ENCODE measurements at regions not wholly inside any gene's neighbourhood (a gene's known extent, or its start where the extent isn't known, plus 50 kb on each side); places are given as distances from the start of the nearest gene placed in this dataset.
"Not testable (repeated sequence)": the region's sequence is repeated elsewhere in the genome, so short reads cannot be mapped to it uniquely, and the experiment has no call there.

DNA sequence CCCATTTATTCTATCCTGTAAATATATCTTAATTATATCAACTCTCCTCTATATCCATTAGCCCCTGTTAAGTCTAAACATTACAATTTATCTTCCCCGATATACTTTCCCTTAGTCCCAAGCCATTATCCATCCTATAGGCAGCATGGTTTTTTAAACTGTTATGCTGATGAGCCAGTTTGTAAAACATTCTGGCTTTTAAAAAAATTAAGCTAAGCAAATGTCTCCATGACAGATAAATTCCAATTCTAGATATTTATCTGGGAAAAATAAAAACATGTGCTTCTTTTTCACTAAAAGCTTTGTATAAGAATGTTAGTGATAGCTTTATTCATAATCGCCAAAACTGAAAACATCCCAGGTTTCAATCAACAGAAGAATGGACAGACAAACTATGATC lies 183.2 kb upstream of the GNAI1 start:
- no peak for DNase-seq

DNA sequence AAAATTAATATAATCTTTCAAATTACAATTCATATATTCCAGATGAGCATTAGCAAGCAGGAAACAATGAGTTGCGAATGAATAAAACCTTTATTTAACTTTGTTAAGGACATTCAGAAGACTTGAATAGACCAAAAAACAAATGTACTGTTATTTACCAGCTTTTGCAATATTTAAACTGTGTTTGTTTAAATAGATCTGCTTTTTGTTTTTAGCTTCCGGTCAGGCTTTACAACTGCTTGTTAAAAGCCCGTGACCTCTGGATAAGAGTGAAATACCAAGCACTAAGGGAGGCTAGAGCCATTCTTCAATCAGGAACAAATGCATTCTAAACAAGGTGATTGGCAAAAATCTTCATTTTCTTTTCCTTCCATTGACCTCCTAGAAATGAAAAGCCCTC lies 184.9 kb upstream of the GNAI1 start:
- no peak for DNase-seq

DNA sequence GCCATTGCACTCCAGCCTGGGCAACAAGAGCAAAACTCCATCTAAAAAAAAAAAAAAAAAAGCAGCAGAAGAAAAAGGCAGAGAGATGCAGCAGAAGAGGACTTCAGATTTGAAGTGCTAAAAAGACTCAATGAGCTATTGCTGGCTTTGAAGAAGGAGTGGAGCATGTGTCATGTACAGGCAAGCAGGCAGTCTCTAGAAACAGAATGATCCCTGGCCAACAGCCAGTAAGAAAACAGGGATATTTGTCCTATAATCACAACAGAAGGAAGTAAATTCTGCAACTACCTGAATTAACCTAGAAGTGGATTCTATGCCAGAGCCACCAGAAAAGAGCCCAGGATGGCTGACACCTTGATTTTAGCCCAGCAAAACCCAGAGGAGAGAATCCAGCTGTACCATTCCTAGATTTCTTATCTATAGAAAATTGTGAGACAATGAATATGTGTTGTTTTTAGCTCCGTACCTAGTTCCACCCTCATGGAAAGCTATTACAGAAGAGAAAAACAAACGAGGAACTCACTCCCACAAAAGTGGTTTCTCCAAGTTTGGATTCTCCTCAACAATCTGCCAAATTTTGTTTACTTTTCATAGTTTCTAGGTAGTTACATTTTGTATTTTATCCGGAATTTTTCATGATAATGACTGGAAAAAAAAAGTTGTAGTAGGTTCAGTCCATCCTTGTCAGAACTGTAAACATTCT lies 198.2 kb upstream of the GNAI1 start:
- no peak for DNase-seq

DNA sequence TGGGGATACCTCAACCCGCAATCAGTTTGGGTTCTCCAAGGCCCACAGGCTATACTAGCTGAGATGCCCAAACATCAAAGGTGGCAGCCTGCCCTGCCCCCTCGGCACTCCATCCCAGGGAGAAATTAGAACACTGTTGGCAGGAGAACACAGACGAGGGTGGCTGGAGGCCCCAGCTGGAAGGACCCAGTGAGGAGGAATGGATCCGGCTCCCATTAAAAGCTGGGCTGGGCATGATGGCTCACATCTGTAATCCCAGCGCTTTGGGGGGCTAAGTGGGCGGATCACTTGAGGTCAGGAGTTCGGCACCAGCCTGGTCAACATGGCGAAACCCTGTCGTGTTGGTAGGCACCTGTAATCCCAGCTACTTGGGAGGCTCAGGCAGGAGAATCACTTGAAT lies 199.9 kb upstream of the GNAI1 start:
- DNase-seq: no peak

DNA sequence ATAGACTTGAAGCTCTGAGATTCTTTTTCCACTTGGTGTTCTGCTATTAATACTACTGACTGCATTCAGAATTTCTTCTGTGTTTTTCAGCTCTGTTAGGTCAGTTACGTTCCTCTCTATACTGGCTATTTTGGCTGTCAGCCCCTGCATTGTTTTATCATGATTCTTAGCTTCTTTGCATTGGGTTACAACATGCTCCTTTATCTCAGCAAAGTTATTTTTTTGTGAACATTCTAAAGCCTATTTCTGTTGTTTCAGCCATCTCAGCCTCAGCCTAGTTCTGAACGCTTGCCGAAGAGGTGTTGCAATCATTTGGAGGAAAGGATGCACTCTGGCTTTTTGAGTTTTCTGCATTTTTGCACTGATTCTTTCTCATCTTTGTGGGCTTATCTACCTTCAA lies 201.5 kb upstream of the GNAI1 start:
- no peak for DNase-seq

DNA sequence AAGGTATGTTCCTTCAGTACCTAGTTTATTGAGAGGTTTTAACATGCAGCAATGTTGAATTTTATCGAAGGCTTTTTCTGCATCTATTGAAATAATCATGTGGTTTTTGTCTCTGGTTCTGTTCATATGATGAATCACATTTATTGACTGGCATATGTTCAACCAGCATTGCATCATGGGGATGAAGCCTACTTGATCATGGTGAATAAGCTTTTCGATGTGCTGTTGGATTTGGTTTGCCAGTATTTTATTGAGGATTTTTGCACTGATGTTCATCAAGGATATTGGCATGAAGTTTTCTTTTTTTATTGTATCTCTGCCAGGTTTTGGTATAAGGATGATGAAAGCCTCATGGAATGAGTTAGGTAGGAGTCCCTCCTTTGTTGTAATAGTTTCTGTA lies 204.0 kb upstream of the GNAI1 start:
- no peak for DNase-seq

DNA sequence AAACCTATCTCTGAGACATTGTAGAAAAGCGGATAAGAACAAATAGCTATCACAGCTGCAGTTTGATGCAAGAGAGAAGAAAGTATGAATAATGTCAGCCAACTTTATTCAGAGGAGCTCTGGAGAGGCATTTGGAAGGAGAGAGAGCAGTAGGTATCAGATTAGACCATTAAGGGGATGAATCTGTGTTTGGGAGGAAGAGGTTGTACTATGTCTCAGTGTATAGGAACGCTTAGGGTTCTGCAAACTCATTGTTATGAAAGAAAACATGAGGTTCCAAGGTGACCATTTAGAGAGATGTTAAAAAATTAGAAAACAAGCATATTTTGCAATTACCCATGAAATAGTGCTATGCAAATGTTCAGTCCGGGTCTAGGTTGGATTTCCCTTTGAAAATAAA lies 207.5 kb upstream of the GNAI1 start:
- no peak for DNase-seq

DNA sequence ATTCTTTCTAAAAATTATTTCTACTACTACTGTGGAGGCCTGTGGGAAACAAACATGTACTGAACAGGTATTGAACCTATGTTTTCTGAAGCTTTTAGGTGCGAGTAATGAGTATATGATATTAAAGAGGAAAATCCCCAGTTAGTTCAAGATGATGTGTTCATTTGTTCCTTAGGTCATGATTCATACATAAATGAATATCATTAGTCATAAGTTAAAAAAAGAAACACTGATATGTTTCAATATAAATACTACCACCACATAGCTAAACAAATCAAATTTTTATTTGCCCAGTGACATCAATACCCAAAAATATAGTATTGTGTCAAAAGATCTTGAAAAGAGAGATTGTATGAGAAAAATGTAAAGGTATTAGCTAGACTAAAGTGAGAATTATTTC lies 210.7 kb upstream of the GNAI1 start:
- DNase-seq: no peak

DNA sequence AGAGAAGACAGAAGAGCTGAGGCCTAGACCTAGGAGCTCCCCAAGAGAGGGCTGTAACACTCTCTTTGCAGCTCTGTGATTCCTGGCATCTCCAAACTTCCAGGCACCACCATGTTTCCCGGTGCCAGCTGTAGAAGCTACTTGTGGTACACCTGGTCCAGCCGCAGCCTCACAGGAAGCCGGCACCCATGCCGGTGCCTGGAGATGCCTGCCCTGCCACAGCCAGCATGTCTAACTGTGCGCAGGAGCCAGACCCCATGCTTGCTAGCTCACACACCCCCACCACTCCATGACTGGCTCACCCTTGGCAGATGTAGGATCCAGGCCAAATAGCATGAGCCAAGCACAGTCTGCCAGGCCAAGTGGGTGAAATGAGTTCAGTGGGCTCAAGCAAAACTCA lies 211.7 kb upstream of the GNAI1 start:
- no peak for DNase-seq

DNA sequence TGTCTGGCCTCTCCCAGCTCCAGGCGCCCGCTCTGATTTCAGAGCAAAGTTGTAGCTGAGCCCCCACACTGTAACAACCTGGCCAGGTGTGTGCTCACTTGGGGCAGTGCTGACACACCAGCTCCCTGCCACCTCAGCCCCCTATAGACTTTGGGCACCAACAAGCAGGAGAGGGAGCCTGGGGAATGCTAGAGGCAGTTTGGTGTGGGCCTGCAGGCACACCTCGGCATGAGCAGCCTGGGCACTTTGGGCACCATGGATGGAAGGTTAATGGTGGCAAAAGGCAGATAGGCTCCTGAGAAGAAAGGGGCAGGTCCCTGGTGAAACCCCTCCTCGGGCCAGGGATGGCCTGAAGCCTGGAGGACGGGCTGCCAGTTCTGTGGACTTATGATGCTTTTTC lies 212.7 kb upstream of the GNAI1 start:
- no peak for DNase-seq

DNA sequence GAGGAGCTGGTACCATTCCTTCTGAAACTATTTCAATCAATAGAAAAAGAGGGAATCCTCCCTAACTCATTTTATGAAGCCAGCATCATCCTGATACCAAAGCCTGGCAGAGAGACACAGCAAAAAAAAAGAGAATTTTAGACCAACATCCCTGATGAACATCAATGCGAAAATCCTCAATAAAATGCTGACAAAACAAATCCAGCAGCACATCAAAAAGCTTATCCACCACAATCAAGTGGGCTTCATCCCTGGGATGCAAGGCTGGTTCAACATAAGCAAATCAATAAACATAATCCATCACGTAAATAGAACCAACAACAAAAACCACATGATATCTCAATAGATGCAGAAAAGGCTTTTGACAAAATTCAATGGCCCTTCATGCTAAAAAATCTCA lies 216.0 kb upstream of the GNAI1 start:
- not testable (repeated sequence) for DNase-seq

DNA sequence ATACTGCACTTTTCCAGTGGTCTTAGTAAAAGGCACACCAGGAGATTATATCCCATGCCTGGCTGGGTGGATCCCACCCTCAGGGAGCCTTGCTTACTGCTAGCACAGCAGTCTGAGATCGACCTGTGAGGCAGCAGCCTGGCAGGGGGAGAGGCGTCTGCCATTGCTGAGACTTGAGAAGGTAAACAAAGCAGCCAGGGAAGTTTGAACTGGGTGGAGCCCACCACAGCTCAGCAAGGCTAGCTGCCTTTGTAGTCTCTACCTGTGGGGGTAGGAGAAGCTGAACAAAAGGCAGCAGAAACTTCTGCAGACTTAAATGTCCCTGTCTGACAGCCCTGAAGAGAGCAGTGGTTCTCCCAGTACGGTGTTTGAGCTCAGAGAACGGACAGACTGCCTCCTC lies 219.3 kb upstream of the GNAI1 start:
- DNase-seq: not testable (repeated sequence)

DNA sequence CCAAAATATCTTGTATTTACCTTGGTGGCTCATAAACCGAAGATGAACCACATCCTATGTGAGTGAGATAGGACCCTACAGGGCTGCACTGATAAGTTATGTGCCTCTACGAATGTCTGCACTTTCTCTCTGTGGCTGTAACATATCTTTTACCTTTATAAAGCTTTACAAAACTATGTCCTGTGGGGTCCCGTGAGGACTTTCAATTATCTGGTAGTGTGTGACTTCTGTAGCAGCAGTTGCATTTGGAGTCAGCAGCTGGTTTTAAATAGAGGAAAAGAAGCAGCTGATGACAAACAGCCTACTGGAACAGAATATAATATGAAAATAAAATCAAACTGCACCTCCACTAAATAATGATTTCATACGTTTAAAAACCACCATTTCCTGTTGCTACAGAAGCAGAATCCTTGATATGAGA lies 222.4 kb upstream of the GNAI1 start:
- no peak for DNase-seq

DNA sequence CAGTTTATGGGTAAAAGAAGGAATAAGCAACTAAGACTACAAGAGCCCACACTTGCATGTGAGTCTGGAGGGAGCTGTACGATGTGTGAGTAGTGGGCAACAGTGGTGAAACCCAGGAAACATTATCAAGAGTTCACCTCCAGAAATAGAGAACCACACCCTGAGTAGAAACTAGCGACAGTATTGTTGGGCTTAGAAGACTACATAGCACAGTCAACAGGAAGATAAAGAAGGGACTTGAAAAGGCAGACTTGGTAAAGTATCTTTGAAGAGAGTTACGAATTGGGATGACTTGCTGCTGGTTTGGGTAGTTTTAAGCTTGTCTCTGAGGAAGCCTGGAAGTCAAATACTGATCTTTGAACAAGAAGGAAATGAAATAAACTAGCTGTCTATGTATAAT lies 223.2 kb upstream of the GNAI1 start:
- DNase-seq: no peak

DNA sequence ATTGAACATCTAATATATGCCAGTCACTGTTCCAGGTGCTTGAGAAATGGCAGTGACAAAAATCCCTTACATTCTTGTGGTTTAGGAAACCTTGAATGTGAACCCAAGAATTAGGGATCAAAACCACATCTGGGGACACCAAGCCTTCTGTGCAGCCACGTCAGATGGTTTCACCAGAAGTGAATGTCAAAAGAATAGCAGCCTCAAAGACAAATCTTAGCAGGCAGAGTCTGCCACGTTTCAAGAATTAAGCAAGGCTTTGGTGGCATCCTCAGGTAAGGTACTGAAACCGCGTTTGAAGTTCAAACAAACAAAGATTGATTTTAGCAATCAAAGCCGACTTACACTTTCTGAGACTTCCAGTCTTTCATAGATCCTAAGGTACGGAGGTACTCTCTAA lies 225.5 kb upstream of the GNAI1 start:
- DNase-seq: no peak

DNA sequence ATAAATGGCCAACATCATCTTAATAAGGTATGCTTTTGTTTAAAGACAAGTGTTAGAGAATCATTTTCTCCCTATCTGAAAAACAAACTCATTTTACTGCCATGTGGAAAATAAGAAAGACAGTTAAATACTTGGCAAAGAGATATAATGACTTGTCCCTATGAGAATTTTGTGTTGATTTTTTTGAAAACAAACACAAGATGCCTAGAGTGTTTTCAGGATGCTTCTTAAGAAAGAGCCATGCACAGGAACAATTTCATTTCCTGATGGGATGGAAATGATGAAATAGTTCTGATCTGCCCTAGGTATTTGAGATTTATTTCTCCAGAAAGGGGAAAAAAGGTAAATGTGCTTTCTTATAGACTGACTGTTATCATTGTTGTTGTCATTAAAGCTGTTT lies 237.5 kb upstream of the GNAI1 start:
- no peak for DNase-seq

DNA sequence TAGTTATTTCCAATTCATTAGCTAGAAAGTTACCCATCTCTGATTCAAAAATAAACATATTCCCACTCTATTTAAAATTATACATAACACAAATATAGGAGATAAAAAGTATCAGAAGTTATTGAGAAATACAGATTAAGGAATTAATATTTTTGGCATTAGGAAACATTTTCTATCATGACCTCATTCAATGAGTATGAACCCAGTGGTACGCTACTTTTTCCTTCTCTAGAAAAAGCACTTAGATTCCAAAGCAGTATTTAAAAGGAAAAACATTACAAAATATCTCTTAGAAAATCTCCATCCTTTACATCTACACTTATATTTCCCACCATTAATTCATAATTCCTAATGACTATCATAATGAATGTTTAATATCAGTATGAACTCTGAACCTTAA lies 240.6 kb upstream of the GNAI1 start:
- DNase-seq: no peak

DNA sequence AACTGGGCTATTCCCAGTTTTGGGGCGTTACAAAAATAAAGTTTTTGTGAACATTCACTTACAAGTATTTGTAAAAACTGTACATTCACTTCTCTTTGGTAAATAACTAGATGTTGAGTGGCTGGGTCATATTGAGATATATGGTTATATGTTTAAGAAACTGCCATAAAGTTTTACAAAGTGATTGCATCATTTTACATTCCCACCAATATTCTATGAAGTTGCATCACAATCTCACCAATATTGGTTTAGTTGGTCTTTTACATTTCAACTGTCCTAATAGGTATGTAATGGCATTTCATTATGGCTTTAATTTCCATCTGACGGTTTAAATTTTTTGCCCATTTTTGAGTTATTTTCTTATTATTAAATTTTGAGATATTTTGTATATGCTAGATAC lies 251.7 kb upstream of the GNAI1 start:
- no peak for DNase-seq

DNA sequence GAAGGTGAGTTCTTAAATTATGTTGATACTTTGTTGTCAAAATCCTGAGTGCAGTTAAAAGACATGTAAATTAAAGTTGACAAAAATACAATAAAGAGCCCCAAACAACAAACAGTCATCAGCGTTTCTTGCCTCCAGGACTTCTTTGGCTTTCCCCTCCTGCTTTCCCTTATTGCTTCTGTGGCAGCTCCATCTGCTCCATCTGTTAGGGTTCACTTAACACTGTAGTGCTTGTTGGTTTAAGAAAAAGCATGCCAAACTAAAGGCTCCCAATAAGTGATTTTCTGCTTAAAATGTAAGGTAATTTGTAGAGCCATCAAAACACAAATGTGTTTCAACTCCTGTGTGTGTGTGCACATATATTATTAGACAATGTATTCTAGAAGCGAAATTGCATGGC lies 254.3 kb upstream of the GNAI1 start:
- DNase-seq: no peak

DNA sequence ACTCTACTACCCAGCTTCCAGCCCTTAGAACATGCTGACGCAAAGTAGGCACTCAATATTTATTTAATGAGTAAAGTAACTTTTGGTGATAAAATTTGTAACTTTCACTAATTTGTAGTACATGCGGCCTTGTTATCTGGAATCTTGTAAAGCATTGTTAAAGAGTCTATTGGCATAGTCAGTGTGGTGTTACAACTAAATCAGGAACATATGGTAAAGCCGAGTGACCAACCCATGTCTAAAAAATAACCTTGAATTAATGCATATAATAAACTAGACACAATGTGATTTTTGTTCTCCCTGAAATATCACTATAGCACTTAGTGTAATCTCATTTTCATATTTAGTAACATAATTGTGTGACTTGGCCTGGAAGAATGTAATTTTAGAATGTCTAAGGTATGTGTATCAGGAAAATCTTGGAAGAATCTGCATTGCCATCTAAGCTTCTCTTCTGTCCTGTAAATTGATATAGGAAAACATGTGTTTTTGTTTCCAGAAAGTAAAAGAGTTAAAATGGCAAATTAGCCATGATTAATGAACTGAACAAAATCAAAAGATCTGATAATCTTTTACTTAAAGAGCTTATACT lies 256.7 kb upstream of the GNAI1 start:
- no peak for DNase-seq

DNA sequence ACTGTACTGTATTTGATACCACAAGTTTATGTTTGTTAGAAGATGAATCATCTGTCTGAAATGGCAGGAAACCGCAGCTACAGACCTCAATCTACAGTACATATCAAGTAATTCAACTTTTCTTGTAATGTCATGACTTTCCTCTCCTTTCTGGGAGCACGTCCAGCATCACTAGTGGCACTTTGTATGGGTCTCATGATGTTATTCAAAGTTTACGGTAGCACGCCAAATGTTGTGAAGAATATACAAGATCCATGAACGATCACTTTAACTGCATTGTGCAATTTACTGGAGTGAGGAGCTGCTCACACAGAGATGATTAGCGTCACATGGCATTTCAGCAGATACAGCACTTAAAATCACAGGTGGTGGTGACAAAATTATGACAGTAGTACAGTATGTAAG lies 257.8 kb upstream of the GNAI1 start:
- no peak for DNase-seq

DNA sequence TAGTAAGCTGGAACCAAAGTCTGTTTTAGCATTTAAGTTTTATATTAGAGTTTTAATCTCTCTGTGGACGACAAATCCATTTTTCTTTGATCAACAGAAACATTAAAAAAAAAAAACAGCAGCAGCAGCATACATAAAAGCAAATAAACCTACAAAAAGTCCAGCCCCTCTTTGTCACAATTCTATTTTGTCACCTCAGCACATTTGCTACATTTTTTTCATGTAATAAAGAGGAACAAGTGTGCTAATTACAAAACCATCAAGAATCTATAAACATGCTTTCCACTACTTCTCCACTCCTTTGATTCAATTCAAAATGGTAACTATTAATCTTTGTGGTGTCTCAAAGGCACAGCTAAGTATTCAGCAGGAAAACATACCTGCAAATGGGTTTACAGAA lies 259.8 kb upstream of the GNAI1 start:
- DNase-seq: no peak

DNA sequence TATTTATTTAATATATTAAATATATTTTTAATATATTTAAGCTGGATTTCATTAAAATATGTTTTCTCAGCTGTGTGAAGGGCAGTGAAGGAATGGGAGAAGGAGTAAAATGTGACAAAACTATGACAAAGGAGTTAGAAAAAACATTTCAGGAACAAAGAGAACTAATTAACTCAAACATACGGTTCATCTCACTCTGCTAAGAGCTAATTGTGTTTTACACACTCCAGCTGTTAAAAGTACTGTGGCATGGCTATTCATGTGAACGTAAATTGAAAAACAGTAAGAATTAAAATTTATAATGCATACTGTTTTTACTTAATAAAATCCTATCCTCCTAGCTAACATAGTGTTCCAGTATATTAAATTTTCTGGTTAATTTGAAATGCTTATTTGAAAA lies 262.5 kb upstream of the GNAI1 start:
- no peak for DNase-seq

DNA sequence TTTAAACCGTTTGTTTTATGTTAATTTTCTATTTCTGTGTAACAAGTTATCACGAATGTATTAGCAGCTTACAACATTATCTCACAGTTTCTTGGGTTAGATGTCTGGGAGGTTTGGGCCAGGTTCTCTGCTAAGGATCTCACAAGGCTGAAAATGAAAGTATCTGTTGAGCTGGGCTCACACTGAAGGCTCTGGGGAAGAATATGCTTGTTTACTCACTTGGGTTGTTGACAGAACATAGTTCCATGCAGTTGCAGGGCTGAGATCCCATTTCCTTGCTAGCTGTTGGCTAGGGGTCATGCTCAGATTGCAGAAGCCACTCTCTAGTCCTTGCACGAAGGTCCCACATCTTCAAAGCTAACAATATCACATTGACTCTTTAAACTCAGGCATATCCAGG lies 266.6 kb upstream of the GNAI1 start:
- DNase-seq: no peak

DNA sequence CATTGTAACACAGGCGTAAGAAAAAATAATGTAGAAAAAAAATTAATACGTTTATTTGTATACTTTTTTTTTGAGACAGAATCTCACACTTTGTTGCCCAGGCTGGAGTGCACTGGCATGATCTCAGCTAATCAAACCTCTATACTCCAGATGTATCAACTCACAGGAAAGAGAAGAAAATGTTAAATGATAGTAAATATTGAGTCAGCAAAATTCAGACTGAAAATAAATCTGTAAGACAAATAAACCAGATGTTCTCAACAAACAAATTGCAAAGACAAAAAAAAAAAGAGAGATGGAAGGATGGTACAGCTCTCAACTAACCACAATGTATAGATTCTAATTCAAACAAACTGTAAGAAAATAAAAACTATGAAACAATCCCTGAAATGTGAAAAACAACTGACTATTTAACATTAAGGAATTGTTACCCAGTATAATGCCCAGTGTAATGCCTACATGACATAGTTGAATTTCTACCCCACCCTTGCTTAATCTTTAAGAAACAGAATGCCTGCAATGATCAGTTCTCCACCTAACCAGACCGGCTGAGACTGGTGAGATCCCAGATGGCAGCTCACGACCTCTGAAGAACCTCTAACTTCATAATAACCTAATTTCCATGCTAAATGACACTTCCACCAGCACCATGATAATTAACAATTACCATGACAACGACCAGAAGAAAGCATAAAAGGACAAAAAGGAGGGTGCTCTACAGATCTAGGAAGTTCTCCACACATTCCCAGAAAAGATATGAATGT lies 272.0 kb upstream of the GNAI1 start:
- DNase-seq: no peak
